HG02610 (cell line): ENCODE measurements at regions not wholly inside any gene's neighbourhood (a gene's known extent, or its start where the extent isn't known, plus 50 kb on each side); places are given as distances from the start of the nearest gene placed in this dataset.

Experiments used
- ATAC-seq: cut with Tn5 transposase; IDR thresholded peaks from one replicate; pipeline ENCODE4 v1.9.1; 2021; ENCODE audit warnings: mild to moderate bottlenecking, moderate library complexity; ENCODE audit not compliant: unreplicated experiment

- no peak for ATAC-seq
These were observed 62.1 kb upstream of the G2E3 start for GRCh38 chr14:30496852-30497251.

GRCh38 chr14:30499358-30499757 is 59.6 kb upstream of the G2E3 start:
- no peak for ATAC-seq

GRCh38 chr14:30500222-30500621 is 58.7 kb upstream of the G2E3 start:
- no peak for ATAC-seq

- no peak for ATAC-seq
These were observed 51.7 kb upstream of the G2E3 start for GRCh38 chr14:30507209-30507608.
